Neural progenitor cell (in vitro differentiated cells): ENCODE measurements at regions not wholly inside any gene's neighbourhood (a gene's known extent, or its start where the extent isn't known, plus 50 kb on each side); places are given as distances from the start of the nearest gene placed in this dataset.

ENCODE experiments used
- CTCF ChIP-seq: fragments of 200-600 bp; sonication (generic); IDR thresholded peaks from 2 replicates; pipeline ENCODE4 v1.5.1; 2017; ENCODE audit warnings: antibody characterized with exemption, mild to moderate bottlenecking
- EZH2phosphoT487 ChIP-seq: fragments of 200-600 bp; sonication (generic); IDR thresholded peaks from 2 replicates; pipeline ENCODE4 v1.6.1; 2017; ENCODE audit warnings: antibody characterized with exemption

- TF ChIP-seq CTCF (no peak), EZH2phosphoT487 (no peak)
Measured at GRCh38 chr1:14067711-14068110, 367.7 kb downstream of the PRDM2 start.
